ENCODE measurements at regions not wholly inside any gene's neighbourhood (a gene's known extent, or its start where the extent isn't known, plus 50 kb on each side); places are given as distances from the start of the nearest gene placed in this dataset.

GRCh38 chr2:164186591-164186990 lies 434.7 kb downstream of the GRB14 start:
- intact Hi-C loops (cut with DNase I) = no loop called here
- no peak for DNase-seq

- intact Hi-C loops (cut with DNase I) = no loop called here
- no peak for DNase-seq
These were observed 439.1 kb downstream of the GRB14 start for GRCh38 chr2:164182116-164182627.

GRCh38 chr2:164178835-164179465 lies 442.3 kb downstream of the GRB14 start:
- no peak for DNase-seq
- intact Hi-C loops (cut with DNase I) = no loop called here

- DNase-seq = no peak
- intact Hi-C loops (cut with DNase I) = no loop called here
These were observed 428.8 kb upstream of the FIGN start for GRCh38 chr2:164164602-164165001.

- intact Hi-C loops (cut with DNase I) = no loop called here
- no peak for DNase-seq
These were observed 419.8 kb upstream of the FIGN start for GRCh38 chr2:164155558-164155957.

GRCh38 chr2:164151522-164151921 lies 415.7 kb upstream of the FIGN start:
- DNase-seq = no peak
- intact Hi-C loops (cut with DNase I) = no loop called here

GRCh38 chr2:164150604-164151003 lies 414.8 kb upstream of the FIGN start:
- no peak for DNase-seq
- intact Hi-C loops (cut with DNase I) = no loop called here

GRCh38 chr2:164146441-164146840 lies 410.6 kb upstream of the FIGN start:
- intact Hi-C loops (cut with DNase I) = no loop called here
- DNase-seq = no peak

GRCh38 chr2:164145093-164145987 lies 409.5 kb upstream of the FIGN start:
- intact Hi-C loops (cut with DNase I) = no loop called here

GRCh38 chr2:164143183-164143930 lies 407.5 kb upstream of the FIGN start:
- peak in 3 of 10 donors; percentile 43 to 69 (median 50) for DNase-seq
- intact Hi-C loops (cut with DNase I) = no loop called here

More at GRCh38 chr2:164145093-164145987, 409.5 kb upstream of the FIGN start:
- no peak for DNase-seq

GRCh38 chr2:164142755-164143154 lies 406.9 kb upstream of the FIGN start:
- intact Hi-C loops (cut with DNase I) = no loop called here

GRCh38 chr2:164141271-164141670 lies 405.5 kb upstream of the FIGN start:
- no peak for DNase-seq
- intact Hi-C loops (cut with DNase I) = no loop called here

More at GRCh38 chr2:164142755-164143154, 406.9 kb upstream of the FIGN start:
- no peak for DNase-seq

- DNase-seq = no peak
- intact Hi-C loops (cut with DNase I) = no loop called here
These were observed 402.9 kb upstream of the FIGN start for GRCh38 chr2:164138750-164139149.

- intact Hi-C loops (cut with DNase I) = no loop called here
These were observed 398.5 kb upstream of the FIGN start for GRCh38 chr2:164134336-164134735.

GRCh38 chr2:164127971-164128527 lies 392.2 kb upstream of the FIGN start:
- DNase-seq = no peak
- intact Hi-C loops (cut with DNase I) = no loop called here

More at GRCh38 chr2:164134336-164134735, 398.5 kb upstream of the FIGN start:
- peak in 4 of 10 donors; percentile 8 to 67 (median 48) for DNase-seq

GRCh38 chr2:164126960-164127660 lies 391.3 kb upstream of the FIGN start:
- DNase-seq = no peak
- intact Hi-C loops (cut with DNase I) = no loop called here

- intact Hi-C loops (cut with DNase I) = no loop called here
- no peak for DNase-seq
These were observed 380.0 kb upstream of the FIGN start for GRCh38 chr2:164115806-164116205.

GRCh38 chr2:164114937-164115336 lies 379.1 kb upstream of the FIGN start:
- DNase-seq = no peak

GRCh38 chr2:164112105-164112504 lies 376.3 kb upstream of the FIGN start:
- intact Hi-C loops (cut with DNase I) = no loop called here
- DNase-seq = no peak

More at GRCh38 chr2:164114937-164115336, 379.1 kb upstream of the FIGN start:
- intact Hi-C loops (cut with DNase I) = no loop called here

GRCh38 chr2:164110515-164110914 lies 374.7 kb upstream of the FIGN start:
- no peak for DNase-seq
- intact Hi-C loops (cut with DNase I) = no loop called here

All from posterior cingulate gyrus (tissue), 11 donors.